Endodermal cell (in vitro differentiated cells): ENCODE measurements at regions not wholly inside any gene's neighbourhood (a gene's known extent, or its start where the extent isn't known, plus 50 kb on each side); places are given as distances from the start of the nearest gene placed in this dataset.

Experiments
- DNase-seq: peaks from one replicate; pipeline ENCODE4 v3.0.0-alpha.2; 2017
- H3K27ac ChIP-seq: 2 replicates; pipeline ENCODE4 v1.5.1; 2013; ENCODE audit warnings: mild to moderate bottlenecking, low read depth, low read length, moderate library complexity
- H3K27me3 ChIP-seq: 2 replicates; pipeline ENCODE4 v1.6.1; 2013; ENCODE audit warnings: mild to moderate bottlenecking, low read length, moderate library complexity; ENCODE audit not compliant: insufficient read depth, control insufficient read depth, poor library complexity, severe bottlenecking
- H3K36me3 ChIP-seq: 2 replicates; pipeline ENCODE4 v1.7.0; 2013; ENCODE audit warnings: mild to moderate bottlenecking, low read length, moderate library complexity; ENCODE audit not compliant: control insufficient read depth, insufficient read depth
- H3K4me1 ChIP-seq: one replicate; pipeline ENCODE4 v1.7.0; 2013; ENCODE audit warnings: low read length; ENCODE audit not compliant: control insufficient read depth, insufficient read depth
- H3K4me3 ChIP-seq: 2 replicates; pipeline ENCODE4 v1.5.1; 2013; ENCODE audit warnings: mild to moderate bottlenecking, low read length, moderate library complexity
- H3K9ac ChIP-seq: 2 replicates; pipeline ENCODE4 v1.6.1; 2013; ENCODE audit warnings: mild to moderate bottlenecking, low read length, moderate library complexity; ENCODE audit not compliant: poor library complexity, severe bottlenecking; ENCODE audit errors: extremely low read depth
- H3K9me3 ChIP-seq: 2 replicates; pipeline ENCODE4 v1.6.1; 2013; ENCODE audit warnings: mild to moderate bottlenecking, low read length, moderate library complexity; ENCODE audit not compliant: control insufficient read depth
- H3K27ac Mint-ChIP-seq: 2 replicates; pipeline ENCODE4 v1.8.0; 2020; ENCODE audit warnings: mixed read lengths
- H3K27me3 Mint-ChIP-seq: 2 replicates; pipeline ENCODE4 v1.8.0; 2021; ENCODE audit warnings: mild to moderate bottlenecking, mixed read lengths; ENCODE audit not compliant: insufficient read depth
- H3K36me3 Mint-ChIP-seq: 2 replicates; pipeline ENCODE4 v1.8.0; 2020; ENCODE audit warnings: low read depth, mixed read lengths
- H3K4me1 Mint-ChIP-seq: 2 replicates; pipeline ENCODE4 v1.8.0; 2020; ENCODE audit warnings: mixed read lengths
- H3K4me3 Mint-ChIP-seq: 2 replicates; pipeline ENCODE4 v1.8.0; 2020; ENCODE audit warnings: mild to moderate bottlenecking, moderate library complexity, mixed read lengths
- H3K9me3 Mint-ChIP-seq: 2 replicates; pipeline ENCODE4 v1.8.0; 2020; ENCODE audit warnings: mild to moderate bottlenecking, mixed read lengths
- CTCF ChIP-seq: fragments of 200-600 bp; sonication (generic); conservative IDR thresholded peaks from 2 replicates; pipeline ENCODE4 v1.5.0; 2021; ENCODE audit warnings: antibody characterized with exemption, mild to moderate bottlenecking
- whole genome bisulfite sequencing, 2 experiments: methylation state at CpG; one replicate each; pipeline versions ENCODE4 v1.1.5 to v1.1.7; 2013; ENCODE audit warnings: missing lambda C conversion rate in 2 of 2, mixed read lengths in 1 of 2; ENCODE audit not compliant: insufficient coverage in 1 of 2, insufficient read length in 1 of 2; 5-methylcytosine and 5-hydroxymethylcytosine counted together

GRCh38 chr4:85367815-85368214 is 107.1 kb upstream of the ARHGAP24 start:
- WGBS, 2 experiments, result 53 to 60% methylated on average over 2 of the region's 2 CpGs
- no peak overlapping the region for H3K4me3 Mint-ChIP-seq

DNA sequence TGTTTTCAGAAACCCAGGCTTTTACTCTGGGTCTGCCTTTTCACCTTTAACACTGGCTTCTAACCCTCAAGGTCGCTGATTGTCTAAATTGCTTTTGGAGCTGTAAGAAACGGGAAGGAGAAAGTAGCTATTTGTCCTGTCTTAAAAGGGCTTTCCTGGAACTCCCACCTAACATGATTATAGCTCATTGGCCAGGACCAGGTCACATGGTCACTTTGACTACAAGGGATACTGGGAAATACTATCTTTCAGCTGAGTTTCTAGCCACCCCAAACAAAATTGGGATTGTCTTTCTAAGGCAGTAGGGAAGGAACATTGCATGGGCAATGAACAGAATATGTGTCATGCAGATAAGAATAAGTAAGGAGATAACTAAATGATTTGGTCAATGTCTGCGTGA is 106.7 kb upstream of the ARHGAP24 start:
- Histone ChIP-seq H3K27ac (no peak overlapping the region), H3K4me1 (peaks cover 27% of the 10 kb centered on the region), H3K9ac (no peak overlapping the region), H3K36me3 (no peaks in the 10 kb centered on the region), H3K4me3 (no peak overlapping the region), H3K9me3 (no peaks in the 10 kb centered on the region), H3K27me3 (no peaks in the 10 kb centered on the region)
- 81 to 95% methylated on average over 3 of the region's 3 CpGs for WGBS, 2 experiments
- Mint-ChIP-seq H3K36me3 (no peaks in the 10 kb centered on the region), H3K4me1 (peaks cover 61% of the 10 kb centered on the region), H3K9me3 (no peaks in the 10 kb centered on the region), H3K27me3 (no peaks in the 10 kb centered on the region), H3K4me3 (no peak overlapping the region), H3K27ac (no peak overlapping the region)
- no peak for DNase-seq
- TF ChIP-seq CTCF, result no peak

More at GRCh38 chr4:85367815-85368214, 107.1 kb upstream of the ARHGAP24 start:
- Mint-ChIP-seq H3K9me3 (no peaks in the 10 kb centered on the region), H3K27ac (peak overlapping the region; percentile 15), H3K4me1 (peaks cover 61% of the 10 kb centered on the region), H3K27me3 (no peaks in the 10 kb centered on the region), H3K36me3 (no peaks in the 10 kb centered on the region)
- DNase-seq, result no peak
- no peak for TF ChIP-seq CTCF
- Histone ChIP-seq H3K9ac (no peak overlapping the region), H3K36me3 (no peaks in the 10 kb centered on the region), H3K9me3 (no peaks in the 10 kb centered on the region), H3K4me1 (peaks cover 27% of the 10 kb centered on the region), H3K27ac (no peak overlapping the region), H3K27me3 (no peaks in the 10 kb centered on the region), H3K4me3 (peak overlapping the region; percentile 37)

DNA sequence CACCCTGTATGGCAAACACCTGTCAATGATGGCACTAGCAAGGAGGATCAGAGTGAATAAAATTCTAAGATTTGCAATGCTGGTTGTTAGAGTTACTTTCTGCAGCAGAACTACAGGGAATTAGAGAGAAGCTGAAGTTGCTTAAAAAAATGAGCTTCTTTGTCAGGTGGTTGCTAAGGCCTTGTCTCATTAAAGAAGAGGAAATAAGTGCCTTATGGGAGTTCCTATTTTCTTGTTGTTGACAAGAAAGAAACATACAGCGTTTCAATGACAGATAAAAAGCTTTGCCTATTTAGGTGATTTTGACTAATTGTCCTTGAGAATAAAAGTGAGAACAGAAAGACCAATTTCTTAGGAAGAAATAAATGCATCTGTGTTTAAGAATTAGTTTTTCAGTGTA is 106.0 kb upstream of the ARHGAP24 start:
- Mint-ChIP-seq H3K27me3 (no peaks in the 10 kb centered on the region), H3K4me1 (peaks cover 56% of the 10 kb centered on the region), H3K27ac (no peak overlapping the region), H3K4me3 (no peak overlapping the region), H3K36me3 (no peaks in the 10 kb centered on the region), H3K9me3 (no peaks in the 10 kb centered on the region)
- H3K9me3 ChIP-seq, result no peaks in the 10 kb centered on the region
- no peak for DNase-seq
- H3K4me1 ChIP-seq, result peaks cover 27% of the 10 kb centered on the region
- H3K4me3 ChIP-seq, result no peak overlapping the region
- no peaks in the 10 kb centered on the region for H3K36me3 ChIP-seq
- no peaks in the 10 kb centered on the region for H3K27me3 ChIP-seq
- WGBS, 2 experiments, result 84 to 92% methylated on average over 1 of the region's 1 CpG
- TF ChIP-seq CTCF, result no peak
- H3K27ac ChIP-seq, result no peak overlapping the region
- H3K9ac ChIP-seq, result no peak overlapping the region
